GM21528 (cell line): ENCODE measurements at regions not wholly inside any gene's neighbourhood (a gene's known extent, or its start where the extent isn't known, plus 50 kb on each side); places are given as distances from the start of the nearest gene placed in this dataset.

ENCODE experiments used
- ATAC-seq: cut with Tn5 transposase; IDR thresholded peaks from one replicate; pipeline ENCODE4 v1.9.1; 2021; ENCODE audit warnings: mild to moderate bottlenecking, moderate library complexity; ENCODE audit not compliant: unreplicated experiment, low FRiP score

GRCh38 chr15:70494517-70494851 is 268.9 kb downstream of the UACA start:
- ATAC-seq: no peak

GRCh38 chr15:70493787-70494516 is 269.4 kb downstream of the UACA start:
- no peak for ATAC-seq

GRCh38 chr15:70493376-70493775 is 270.0 kb downstream of the UACA start:
- no peak for ATAC-seq

- peak; percentile 51 for ATAC-seq
Observed at GRCh38 chr15:70492240-70493177, 270.8 kb downstream of the UACA start.

GRCh38 chr15:70491641-70492040 is 271.7 kb downstream of the UACA start:
- no peak for ATAC-seq

- ATAC-seq: no peak
Observed at GRCh38 chr15:70491201-70491621, 272.1 kb downstream of the UACA start.

- ATAC-seq: no peak
Observed at GRCh38 chr15:70490838-70491155, 272.6 kb downstream of the UACA start.

GRCh38 chr15:70490148-70490837 is 273.1 kb downstream of the UACA start:
- no peak for ATAC-seq

GRCh38 chr15:70488941-70489848 is 274.2 kb downstream of the UACA start:
- no peak for ATAC-seq

- ATAC-seq: no peak
Observed at GRCh38 chr15:70488002-70488605, 275.3 kb downstream of the UACA start.

GRCh38 chr15:70487387-70487740 is 276.0 kb downstream of the UACA start:
- ATAC-seq: no peak

- peak; percentile 55 for ATAC-seq
Observed at GRCh38 chr15:70486451-70487386, 276.6 kb downstream of the UACA start.

GRCh38 chr15:70486012-70486411 is 277.3 kb downstream of the UACA start:
- no peak for ATAC-seq

GRCh38 chr15:70484993-70485392 is 278.4 kb downstream of the UACA start:
- ATAC-seq: no peak

GRCh38 chr15:70483513-70483912 is 279.8 kb downstream of the UACA start:
- no peak for ATAC-seq

GRCh38 chr15:70480196-70480856 is 283.0 kb downstream of the UACA start:
- no peak for ATAC-seq

GRCh38 chr15:70479785-70480184 is 283.6 kb downstream of the UACA start:
- no peak for ATAC-seq

GRCh38 chr15:70479056-70479455 is 284.3 kb downstream of the UACA start:
- ATAC-seq: no peak
